ENCODE measurements at regions not wholly inside any gene's neighbourhood (a gene's known extent, or its start where the extent isn't known, plus 50 kb on each side); places are given as distances from the start of the nearest gene placed in this dataset.

- DNase-seq (ENCODE audit: low spot score in 2 of 2), result no peak
- intact Hi-C loops (cut with DNase I; ENCODE audit: low total_unique reads), result no loop called here
- no peak overlapping the region for H3K4me3 ChIP-seq (ENCODE audit: low read depth, poor library complexity, severe bottlenecking)
- 32% methylated on average over 3 of the region's 3 CpGs for WGBS, 2 donors
- TF ChIP-seq POLR2A (IDR thresholded peaks at IDR 0.05) (no peak), CTCF (IDR thresholded peaks at IDR 0.05) (no peak)
Observed at GRCh38 chr13:24038841-24039330, 121.6 kb upstream of the SPATA13 start.

- intact Hi-C loops (cut with DNase I; ENCODE audit: low total_unique reads), result no loop called here
- WGBS, 2 donors, result 85 to 89% methylated on average over 7 of the region's 7 CpGs
- H3K4me3 ChIP-seq (ENCODE audit: low read depth, poor library complexity, severe bottlenecking), result no peak overlapping the region
- no peak for DNase-seq (ENCODE audit: low spot score in 2 of 2)
- TF ChIP-seq POLR2A (IDR thresholded peaks at IDR 0.05), result no peak
- no peak for TF ChIP-seq CTCF (IDR thresholded peaks at IDR 0.05)
Observed at GRCh38 chr13:24039621-24040475, 120.7 kb upstream of the SPATA13 start.

GRCh38 chr13:24040835-24041234, 119.7 kb upstream of the SPATA13 start:
- intact Hi-C loops (cut with DNase I; ENCODE audit: low total_unique reads), result no loop called here
- no peak for TF ChIP-seq POLR2A (IDR thresholded peaks at IDR 0.05)
- no peak for TF ChIP-seq CTCF (IDR thresholded peaks at IDR 0.05)
- no peak overlapping the region for H3K4me3 ChIP-seq (ENCODE audit: low read depth, poor library complexity, severe bottlenecking)
- no peak for DNase-seq (ENCODE audit: low spot score in 2 of 2)
- 83 to 92% methylated on average over 3 of the region's 3 CpGs for WGBS, 2 donors

- H3K4me3 ChIP-seq (ENCODE audit: low read depth, poor library complexity, severe bottlenecking), result no peak overlapping the region
- 80 to 90% methylated on average over 13 of the region's 13 CpGs for WGBS, 2 donors
- TF ChIP-seq CTCF (IDR thresholded peaks at IDR 0.05), result no peak
- TF ChIP-seq POLR2A (IDR thresholded peaks at IDR 0.05), result no peak
- intact Hi-C loops (cut with DNase I; ENCODE audit: low total_unique reads), result no loop called here
- no peak for DNase-seq (ENCODE audit: low spot score in 2 of 2)
Observed at GRCh38 chr13:24041651-24042225, 118.8 kb upstream of the SPATA13 start.

GRCh38 chr13:24042710-24043440, 117.6 kb upstream of the SPATA13 start:
- no peak overlapping the region for H3K4me3 ChIP-seq (ENCODE audit: low read depth, poor library complexity, severe bottlenecking)
- TF ChIP-seq POLR2A (IDR thresholded peaks at IDR 0.05) (no peak), CTCF (IDR thresholded peaks at IDR 0.05) (no peak)
- 70 to 74% methylated on average over 17 of the region's 17 CpGs for WGBS, 2 donors
- DNase-seq (ENCODE audit: low spot score in 2 of 2), result no peak
- intact Hi-C loops (cut with DNase I; ENCODE audit: low total_unique reads), result no loop called here
